T-cell (primary cell): ENCODE measurements at regions not wholly inside any gene's neighbourhood (a gene's known extent, or its start where the extent isn't known, plus 50 kb on each side); places are given as distances from the start of the nearest gene placed in this dataset.

Experiments used
- ATAC-seq, 4 experiments: fragments of 200-7000 bp in 3 of 4; fragments of 150-1000 bp in 1 of 4; cut with Tn5 transposase; replicated peaks in 1 of 4; 1 replicate in 3 of 4; 2 replicates in 1 of 4; pipeline ENCODE4 v1.10.0; 2021; ENCODE audit warnings: moderate library complexity in 3 of 4, mild to moderate bottlenecking in 2 of 4, moderate number of reproducible peaks in 1 of 4
- CTCF ChIA-PET, 2 donors: fragments of 300-600 bp; sonication (Branson Sonifier 250); formaldehyde crosslinking; loops; one replicate each; lab custom pipeline; 2022; ENCODE audit warnings: antibody characterized with exemption in 2 of 2; lab: Charles Lee
- POLR2A ChIA-PET, 2 donors: fragments of 300-600 bp; sonication (Branson Sonifier 250); formaldehyde crosslinking; loops; one replicate each; lab custom pipeline; 2022; ENCODE audit warnings: antibody characterized with exemption in 2 of 2; lab: Charles Lee
- DNase-seq, 35 experiments: peaks; one replicate each; pipeline versions ENCODE4 v3.0.0 to v3.0.0-alpha.2; 2013 to 2023
- H3K27ac ChIP-seq: one replicate; pipeline ENCODE4 v1.5.1; 2013; ENCODE audit warnings: low read length
- H3K27me3 ChIP-seq, 2 experiments: replicated peaks in 1 of 2; 1 replicate in 1 of 2; 2 replicates in 1 of 2; pipeline versions ENCODE4 v1.6.1 to v1.7.0; 2013; ENCODE audit warnings: low read length in 1 of 2, mixed read lengths in 1 of 2; ENCODE audit not compliant: control insufficient read depth in 2 of 2, insufficient read depth in 2 of 2; ENCODE audit errors: extremely low read depth in 1 of 2
- H3K36me3 ChIP-seq, 2 donors: 1 replicate in 1 of 2; 2 replicates in 1 of 2; pipeline versions ENCODE4 v1.6.1 to v1.7.0; 2013; ENCODE audit warnings: low read length in 1 of 2; ENCODE audit not compliant: control insufficient read depth in 2 of 2, insufficient read depth in 1 of 2; ENCODE audit errors: extremely low read depth in 1 of 2
- H3K4me1 ChIP-seq, 2 experiments: 1 replicate in 1 of 2; 2 replicates in 1 of 2; pipeline versions ENCODE4 v1.6.1 to v1.7.0; 2013; ENCODE audit warnings: low read length in 2 of 2, mixed read lengths in 1 of 2; ENCODE audit not compliant: insufficient read depth in 2 of 2, control insufficient read depth in 1 of 2; ENCODE audit errors: extremely low read depth in 1 of 2
- H3K4me3 ChIP-seq, 2 donors: 1 replicate in 1 of 2; 2 replicates in 1 of 2; pipeline versions ENCODE4 v1.5.1 to v1.7.0; 2013; ENCODE audit warnings: mild to moderate bottlenecking in 2 of 2, low read length in 1 of 2, moderate library complexity in 1 of 2; ENCODE audit not compliant: control insufficient read depth in 1 of 2; ENCODE audit errors: extremely low read depth in 1 of 2
- H3K9me3 ChIP-seq: 2 replicates; pipeline ENCODE4 v1.7.0; 2013
- H3K27ac Mint-ChIP-seq, 2 donors: one replicate each; pipeline ENCODE4 v1.8.0; 2020 to 2021; ENCODE audit warnings: mild to moderate bottlenecking in 2 of 2, mixed read lengths in 2 of 2
- H3K27me3 Mint-ChIP-seq, 2 donors: one replicate each; pipeline ENCODE4 v1.8.0; 2021 to 2022; ENCODE audit warnings: mixed read lengths in 2 of 2
- H3K36me3 Mint-ChIP-seq: one replicate; pipeline ENCODE4 v1.8.0; 2021; ENCODE audit warnings: mixed read lengths
- H3K4me1 Mint-ChIP-seq, 3 donors: one replicate each; pipeline ENCODE4 v1.8.0; 2020 to 2022; ENCODE audit warnings: mixed read lengths in 3 of 3, mild to moderate bottlenecking in 1 of 3
- H3K4me3 Mint-ChIP-seq, 3 donors: one replicate each; pipeline ENCODE4 v1.8.0; 2020 to 2022; ENCODE audit warnings: mild to moderate bottlenecking in 3 of 3, mixed read lengths in 3 of 3, moderate library complexity in 3 of 3
- H3K9me3 Mint-ChIP-seq, 3 donors: one replicate each; pipeline ENCODE4 v1.8.0; 2020 to 2022; ENCODE audit warnings: mixed read lengths in 3 of 3
- WGBS: methylation state at CpG from one replicate; pipeline ENCODE4 v1.1.5; 2013; ENCODE audit warnings: missing lambda C conversion rate; ENCODE audit not compliant: insufficient coverage; 5-methylcytosine and 5-hydroxymethylcytosine counted together

DNA sequence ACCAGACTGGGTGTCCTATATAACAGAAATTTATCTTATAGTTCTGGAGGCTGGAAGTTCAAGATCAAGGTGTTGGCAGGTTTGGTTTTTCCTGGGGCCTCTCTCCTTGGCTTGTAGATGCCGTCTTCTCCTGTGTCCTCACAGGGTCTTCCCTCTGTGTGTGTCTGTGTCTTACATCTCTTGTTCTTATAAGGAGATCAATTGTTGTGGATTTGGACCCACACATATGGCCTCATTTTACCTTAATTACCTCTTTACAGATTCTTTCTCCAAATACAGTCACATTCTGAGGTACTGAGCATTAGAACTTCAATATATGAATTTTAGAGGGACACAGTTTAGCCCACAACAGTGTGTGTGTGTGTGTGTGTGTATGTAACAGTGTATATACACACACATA, 74.5 kb downstream of the EDN1 start:
- Mint-ChIP-seq H3K4me1 (no peaks in the 10 kb centered on the region), H3K4me3 (no peak overlapping the region), H3K9me3 (no peaks in the 10 kb centered on the region), H3K27me3 (peaks cover 5 to 9% of the 10 kb centered on the region in 2 donors), H3K36me3 (no peaks in the 10 kb centered on the region), H3K27ac (no peak overlapping the region)
- Histone ChIP-seq H3K27me3 (peaks cover 0 to 5% of the 10 kb centered on the region in 2 experiments), H3K27ac (no peak overlapping the region), H3K4me3 (no peak overlapping the region), H3K9me3 (no peaks in the 10 kb centered on the region), H3K36me3 (no peaks in the 10 kb centered on the region), H3K4me1 (no peaks in the 10 kb centered on the region)
- no peak for DNase-seq
- WGBS, result no CpG with 5 or more reads among the region's 1 CpG
- CTCF ChIA-PET, result no interaction called here
- no peak for ATAC-seq
- POLR2A ChIA-PET, result no interaction called here

DNA sequence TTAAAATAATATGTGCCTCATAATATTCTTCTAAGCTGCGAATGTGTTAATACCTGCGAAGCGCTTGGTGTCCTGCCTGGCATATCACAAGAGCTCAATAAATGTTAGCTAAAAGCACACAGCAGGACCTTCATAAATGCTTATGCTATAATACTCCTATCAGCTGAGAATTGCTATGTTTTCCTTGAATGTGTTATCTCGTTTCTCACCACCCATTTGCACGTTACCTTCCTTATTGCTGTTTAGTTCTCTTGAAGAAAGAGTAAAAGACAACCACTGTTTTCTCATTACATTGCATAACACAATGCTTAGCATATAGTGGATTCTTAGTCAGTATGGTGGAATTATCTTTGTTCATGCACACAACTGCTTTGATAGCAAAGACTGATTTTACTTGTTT, 76.6 kb downstream of the EDN1 start:
- Mint-ChIP-seq H3K4me1 (no peaks in the 10 kb centered on the region), H3K9me3 (no peaks in the 10 kb centered on the region), H3K36me3 (no peaks in the 10 kb centered on the region), H3K27me3 (peaks cover 5 to 12% of the 10 kb centered on the region in 2 donors), H3K4me3 (no peak overlapping the region), H3K27ac (no peak overlapping the region)
- Histone ChIP-seq H3K4me1 (no peaks in the 10 kb centered on the region), H3K36me3 (no peaks in the 10 kb centered on the region), H3K27ac (no peak overlapping the region), H3K4me3 (no peak overlapping the region), H3K9me3 (no peaks in the 10 kb centered on the region), H3K27me3 (peaks cover 0 to 5% of the 10 kb centered on the region in 2 experiments)
- POLR2A ChIA-PET, result no interaction called here
- CTCF ChIA-PET, result no interaction called here
- DNase-seq, result no peak
- ATAC-seq, result no peak
- WGBS, result 100% methylated on average over 2 of the region's 5 CpGs

DNA sequence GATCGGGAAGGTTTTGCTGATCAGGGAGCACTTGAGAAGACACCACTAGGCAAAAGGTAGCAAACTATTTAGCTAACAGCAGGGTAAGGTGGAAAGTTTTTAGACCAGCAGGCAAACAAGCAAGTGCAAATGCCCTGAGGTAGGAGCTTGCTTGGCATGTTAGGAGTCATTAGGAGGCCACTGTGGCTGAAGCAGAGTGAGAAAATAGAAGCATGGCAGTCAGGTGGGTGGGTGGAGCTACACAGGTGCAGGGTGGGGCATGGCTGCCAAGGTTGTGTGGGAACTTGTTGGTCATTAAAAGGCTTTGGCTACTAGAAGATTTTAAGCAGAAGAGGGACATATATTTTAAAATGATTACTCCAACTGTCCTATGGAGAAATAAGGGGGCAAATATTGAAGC, 77.3 kb downstream of the EDN1 start:
- CTCF ChIA-PET, result no interaction called here
- no peak overlapping the region for H3K27ac Mint-ChIP-seq

DNA sequence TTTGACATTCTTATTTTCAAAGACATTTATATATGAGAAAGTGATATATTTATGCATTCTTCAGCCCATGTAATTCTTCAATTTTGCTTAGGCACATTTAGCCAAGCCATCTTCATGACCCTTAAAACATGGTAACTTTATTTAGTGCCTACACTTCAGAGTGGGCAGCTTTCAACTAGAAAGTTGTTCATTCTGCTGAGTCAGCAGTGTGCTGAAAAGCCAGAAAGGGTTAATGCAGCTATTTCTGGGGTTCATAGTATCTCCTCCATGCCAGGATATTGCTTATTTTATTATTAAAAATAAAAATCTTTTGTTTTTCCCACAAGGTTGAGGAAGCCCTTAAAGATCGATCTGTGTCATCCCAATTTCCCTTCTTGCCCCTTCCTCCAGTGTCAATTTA, 79.2 kb downstream of the EDN1 start:
- ATAC-seq (no peak), DNase-seq (no peak)
- no peaks in the 10 kb centered on the region for H3K9me3 ChIP-seq
- no peaks in the 10 kb centered on the region for H3K27me3 ChIP-seq
- no peaks in the 10 kb centered on the region for H3K36me3 Mint-ChIP-seq
- H3K4me3 Mint-ChIP-seq, result no peak overlapping the region
- no CpG with 5 or more reads among the region's 1 CpG for WGBS
- ChIA-PET CTCF (no interaction called here), POLR2A (no interaction called here)
- no peak overlapping the region for H3K4me3 ChIP-seq
- no peaks in the 10 kb centered on the region for H3K36me3 ChIP-seq
- no peaks in the 10 kb centered on the region for H3K4me1 Mint-ChIP-seq
- peaks cover 8 to 12% of the 10 kb centered on the region in 2 donors for H3K27me3 Mint-ChIP-seq
- no peak overlapping the region for H3K27ac ChIP-seq
- no peaks in the 10 kb centered on the region for H3K9me3 Mint-ChIP-seq
- H3K4me1 ChIP-seq, result no peaks in the 10 kb centered on the region
- no peak overlapping the region for H3K27ac Mint-ChIP-seq

More for the DNA sequence above, 77.3 kb downstream of the EDN1 start:
- Histone ChIP-seq H3K4me1 (no peaks in the 10 kb centered on the region), H3K36me3 (no peaks in the 10 kb centered on the region), H3K27ac (no peak overlapping the region), H3K4me3 (no peak overlapping the region), H3K27me3 (peaks cover 0 to 2% of the 10 kb centered on the region in 2 experiments), H3K9me3 (no peaks in the 10 kb centered on the region)
- Mint-ChIP-seq H3K27me3 (peaks cover 5 to 12% of the 10 kb centered on the region in 2 donors), H3K4me3 (no peak overlapping the region), H3K4me1 (no peaks in the 10 kb centered on the region), H3K36me3 (no peaks in the 10 kb centered on the region), H3K9me3 (no peaks in the 10 kb centered on the region)
- WGBS, result 100% methylated on average over 1 of the region's 1 CpG
- ATAC-seq (no peak), DNase-seq (no peak)
- POLR2A ChIA-PET, result no interaction called here

DNA sequence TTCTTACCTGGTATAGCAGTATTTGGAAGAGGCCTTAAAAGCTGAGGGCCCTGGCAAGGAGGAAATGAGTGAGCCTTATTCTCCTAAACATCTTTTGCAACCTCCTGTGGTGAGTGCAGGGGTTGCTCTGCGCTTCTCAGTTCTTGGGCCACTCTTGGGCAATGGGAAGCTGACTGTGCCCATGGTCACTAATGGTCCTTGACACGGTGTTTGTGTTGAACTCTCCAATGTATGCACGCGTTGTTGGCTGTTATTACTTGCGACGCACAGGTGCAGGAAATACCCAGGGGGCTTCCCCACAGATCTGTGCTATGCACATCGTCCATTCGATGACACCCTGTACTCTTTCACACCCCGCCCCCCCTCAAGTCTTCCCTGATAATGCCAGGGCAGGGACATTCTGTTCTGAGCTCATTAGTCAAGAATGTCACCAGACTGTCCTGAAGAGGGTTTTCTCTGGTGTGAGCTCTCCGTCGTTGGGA, 79.7 kb downstream of the EDN1 start:
- Histone ChIP-seq H3K4me3 (no peak overlapping the region), H3K9me3 (no peaks in the 10 kb centered on the region), H3K4me1 (no peaks in the 10 kb centered on the region), H3K27ac (no peak overlapping the region), H3K36me3 (no peaks in the 10 kb centered on the region), H3K27me3 (no peaks in the 10 kb centered on the region)
- ChIA-PET CTCF (no interaction called here), POLR2A (no interaction called here)
- ATAC-seq (no peak), DNase-seq (peak in 1 of 35 experiments; percentile 12)
- no peak overlapping the region for H3K4me3 Mint-ChIP-seq
- no peaks in the 10 kb centered on the region for H3K36me3 Mint-ChIP-seq
- H3K27me3 Mint-ChIP-seq, result peaks cover 8 to 12% of the 10 kb centered on the region in 2 donors
- no peaks in the 10 kb centered on the region for H3K9me3 Mint-ChIP-seq
- no peak overlapping the region for H3K27ac Mint-ChIP-seq
- 85% methylated on average over 8 of the region's 11 CpGs for WGBS
- H3K4me1 Mint-ChIP-seq, result no peaks in the 10 kb centered on the region

DNA sequence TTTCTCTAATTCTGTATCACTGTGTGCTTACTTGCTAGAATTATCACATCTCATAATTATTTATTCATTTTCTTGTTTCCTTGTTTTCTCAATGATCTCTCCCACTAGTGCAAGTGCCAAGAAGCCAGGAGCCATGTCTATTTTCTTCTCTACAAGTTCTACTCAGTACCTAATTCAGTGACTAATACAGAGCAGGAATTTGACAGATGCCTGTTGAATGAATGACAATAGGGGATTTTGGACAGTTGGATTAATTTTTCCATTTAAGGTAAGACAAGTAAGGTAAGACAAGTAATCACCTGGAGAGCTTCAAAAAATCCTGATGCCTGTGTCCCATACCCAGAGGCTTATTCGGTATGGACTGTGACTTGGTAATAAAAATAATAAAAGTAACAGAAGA, 81.0 kb downstream of the EDN1 start:
- ChIA-PET CTCF (no interaction called here), POLR2A (no interaction called here)
- no peak overlapping the region for H3K4me3 Mint-ChIP-seq

DNA sequence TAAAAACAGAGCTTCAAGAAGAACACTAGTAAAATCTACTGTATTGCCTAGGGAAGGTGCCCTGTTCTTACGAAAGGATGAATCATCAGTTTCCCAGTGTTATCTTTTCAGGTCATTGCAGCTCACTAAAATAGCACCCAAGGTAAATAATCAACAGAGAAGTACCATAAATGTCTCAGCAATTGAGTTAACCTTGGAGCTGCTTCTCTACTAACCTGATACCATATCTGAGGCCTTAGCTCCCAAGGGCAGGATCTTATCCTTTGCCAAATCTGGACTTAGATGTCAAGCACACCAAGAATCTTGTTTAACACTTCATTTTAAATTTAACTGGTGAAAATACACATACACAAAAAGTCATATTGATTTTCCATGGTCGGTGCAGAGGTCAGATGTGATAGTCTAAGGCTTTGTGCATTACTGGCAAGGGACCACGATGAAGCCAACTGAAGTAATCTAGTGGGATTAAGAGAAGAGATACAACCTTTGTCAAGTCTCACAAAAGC, 81.5 kb downstream of the EDN1 start:
- 92% methylated on average over 2 of the region's 3 CpGs for WGBS
- H3K36me3 ChIP-seq, result no peaks in the 10 kb centered on the region
- ATAC-seq (no peak), DNase-seq (no peak)
- Mint-ChIP-seq H3K36me3 (no peaks in the 10 kb centered on the region), H3K9me3 (no peaks in the 10 kb centered on the region), H3K27ac (no peak overlapping the region), H3K27me3 (peaks cover 14 to 19% of the 10 kb centered on the region in 2 donors), H3K4me1 (no peaks in the 10 kb centered on the region), H3K4me3 (no peak overlapping the region)
- no peaks in the 10 kb centered on the region for H3K4me1 ChIP-seq
- POLR2A ChIA-PET, result no interaction called here
- H3K9me3 ChIP-seq, result no peaks in the 10 kb centered on the region
- H3K27me3 ChIP-seq, result no peaks in the 10 kb centered on the region
- no peak overlapping the region for H3K27ac ChIP-seq
- CTCF ChIA-PET, result no interaction called here
- no peak overlapping the region for H3K4me3 ChIP-seq

More for the DNA sequence above, 81.0 kb downstream of the EDN1 start:
- ATAC-seq (no peak), DNase-seq (no peak)
- no peaks in the 10 kb centered on the region for H3K9me3 Mint-ChIP-seq
- no peaks in the 10 kb centered on the region for H3K27me3 ChIP-seq
- H3K36me3 ChIP-seq, result no peaks in the 10 kb centered on the region
- no peak overlapping the region for H3K4me3 ChIP-seq
- WGBS, result 100% methylated on average over 1 of the region's 1 CpG
- H3K9me3 ChIP-seq, result no peaks in the 10 kb centered on the region
- peaks cover 11 to 16% of the 10 kb centered on the region in 2 donors for H3K27me3 Mint-ChIP-seq
- H3K27ac ChIP-seq, result no peak overlapping the region
- H3K36me3 Mint-ChIP-seq, result no peaks in the 10 kb centered on the region
- no peak overlapping the region for H3K27ac Mint-ChIP-seq
- H3K4me1 Mint-ChIP-seq, result no peaks in the 10 kb centered on the region
- no peaks in the 10 kb centered on the region for H3K4me1 ChIP-seq
